Bronchial epithelial cell (primary cell): ENCODE measurements at regions not wholly inside any gene's neighbourhood (a gene's known extent, or its start where the extent isn't known, plus 50 kb on each side); places are given as distances from the start of the nearest gene placed in this dataset.

Experiments
- DNase-seq: peaks from one replicate; pipeline ENCODE4 v3.0.0-alpha.2; 2010; ENCODE audit warnings: low read depth
- FAIRE-seq: peaks from 2 replicates; lab custom pipeline; 2011; peaks lifted over from hg19 to GRCh38; lab: Jason Lieb, UNC
- H3K27me3 ChIP-seq: 2 replicates; pipeline ENCODE4 v1.5.1; 2011; ENCODE audit warnings: low read length; ENCODE audit not compliant: control insufficient read depth, insufficient read depth
- H3K36me3 ChIP-seq: 2 replicates; pipeline ENCODE4 v1.5.1; 2011; ENCODE audit warnings: low read length; ENCODE audit not compliant: control insufficient read depth, insufficient read depth
- H3K4me3 ChIP-seq: 2 replicates; pipeline ENCODE4 v1.5.1; 2011; ENCODE audit warnings: mild to moderate bottlenecking, low read depth, low read length, control low read depth
- CTCF ChIP-seq: IDR thresholded peaks from 2 replicates; pipeline ENCODE4 v1.5.1; 2011; ENCODE audit warnings: mild to moderate bottlenecking, moderate library complexity, low read length, control low read depth, inconsistent platforms; ENCODE audit not compliant: insufficient read depth, severe bottlenecking

- Histone ChIP-seq H3K36me3 (no peaks in the 10 kb centered on the region), H3K27me3 (peaks cover 4% of the 10 kb centered on the region), H3K4me3 (no peak overlapping the region)
- no peak for DNase-seq
- no peak for FAIRE-seq
- TF ChIP-seq CTCF = no peak
Measured at GRCh38 chr6:135118134-135118730, 62.9 kb upstream of the MYB start.

- Histone ChIP-seq H3K27me3 (peaks cover 4% of the 10 kb centered on the region), H3K4me3 (no peak overlapping the region), H3K36me3 (no peaks in the 10 kb centered on the region)
- FAIRE-seq (no peak), DNase-seq (no peak)
- no peak for TF ChIP-seq CTCF
Measured at GRCh38 chr6:135117413-135117968, 62.9 kb upstream of the HBS1L start.

- Histone ChIP-seq H3K36me3 (no peaks in the 10 kb centered on the region), H3K4me3 (no peak overlapping the region), H3K27me3 (peaks cover 4% of the 10 kb centered on the region)
- FAIRE-seq (no peak), DNase-seq (no peak)
- no peak for TF ChIP-seq CTCF
Measured at GRCh38 chr6:135116571-135116970, 61.9 kb upstream of the HBS1L start.

- no peaks in the 10 kb centered on the region for H3K36me3 ChIP-seq
- no peak for TF ChIP-seq CTCF
- no peak for FAIRE-seq
- H3K4me3 ChIP-seq = no peak overlapping the region
- H3K27me3 ChIP-seq = peaks cover 4% of the 10 kb centered on the region
- DNase-seq = no peak
Measured at GRCh38 chr6:135115834-135116233, 61.2 kb upstream of the HBS1L start.

GRCh38 chr6:135115411-135115810 is 60.8 kb upstream of the HBS1L start:
- DNase-seq (no peak), FAIRE-seq (no peak)
- Histone ChIP-seq H3K36me3 (no peaks in the 10 kb centered on the region), H3K27me3 (peaks cover 3% of the 10 kb centered on the region), H3K4me3 (no peak overlapping the region)
- TF ChIP-seq CTCF = no peak
